ENCODE measurements at regions not wholly inside any gene's neighbourhood (a gene's known extent, or its start where the extent isn't known, plus 50 kb on each side); places are given as distances from the start of the nearest gene placed in this dataset.

DNA sequence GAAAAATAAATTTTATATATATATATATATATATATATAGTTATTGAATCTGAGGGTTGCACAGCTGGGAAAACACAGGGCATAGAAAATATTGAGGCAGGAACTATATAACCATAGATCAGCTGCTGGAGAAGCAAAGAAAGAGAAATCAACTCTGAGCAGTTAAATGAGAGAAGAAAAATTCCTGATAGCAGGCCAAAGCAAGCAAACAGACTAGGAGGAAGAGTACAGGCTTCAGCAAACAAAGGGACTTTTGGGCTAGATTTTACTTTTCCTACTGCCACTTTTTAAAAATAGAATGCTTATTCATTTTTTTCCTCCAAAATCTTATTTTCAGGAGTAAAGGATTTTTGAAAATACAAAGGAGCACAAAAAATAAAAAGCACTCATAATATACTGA, 216.0 kb upstream of the PRKD1 start:
- no peaks in the 10 kb centered on the region for H4K20me1 ChIP-seq (ENCODE audit: insufficient read depth, low read length)
- H2AFZ ChIP-seq (ENCODE audit: low read depth, low read length): no peak overlapping the region
- TF ChIP-seq, protein P1, sequence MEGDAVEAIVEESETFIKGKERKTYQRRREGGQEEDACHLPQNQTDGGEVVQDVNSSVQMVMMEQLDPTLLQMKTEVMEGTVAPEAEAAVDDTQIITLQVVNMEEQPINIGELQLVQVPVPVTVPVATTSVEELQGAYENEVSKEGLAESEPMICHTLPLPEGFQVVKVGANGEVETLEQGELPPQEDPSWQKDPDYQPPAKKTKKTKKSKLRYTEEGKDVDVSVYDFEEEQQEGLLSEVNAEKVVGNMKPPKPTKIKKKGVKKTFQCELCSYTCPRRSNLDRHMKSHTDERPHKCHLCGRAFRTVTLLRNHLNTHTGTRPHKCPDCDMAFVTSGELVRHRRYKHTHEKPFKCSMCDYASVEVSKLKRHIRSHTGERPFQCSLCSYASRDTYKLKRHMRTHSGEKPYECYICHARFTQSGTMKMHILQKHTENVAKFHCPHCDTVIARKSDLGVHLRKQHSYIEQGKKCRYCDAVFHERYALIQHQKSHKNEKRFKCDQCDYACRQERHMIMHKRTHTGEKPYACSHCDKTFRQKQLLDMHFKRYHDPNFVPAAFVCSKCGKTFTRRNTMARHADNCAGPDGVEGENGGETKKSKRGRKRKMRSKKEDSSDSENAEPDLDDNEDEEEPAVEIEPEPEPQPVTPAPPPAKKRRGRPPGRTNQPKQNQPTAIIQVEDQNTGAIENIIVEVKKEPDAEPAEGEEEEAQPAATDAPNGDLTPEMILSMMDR (IDR thresholded peaks at IDR 0.05; ENCODE audit: low read depth, low read length): no peak
- TF ChIP-seq EZH2phosphoT487 (IDR thresholded peaks at IDR 0.05; ENCODE audit: low read depth): no peak
- H3K9me3 ChIP-seq (ENCODE audit: insufficient read depth, low read length): peaks cover 8% of the 10 kb centered on the region; the same call in 1 of the 2 replicates
- no peaks in the 10 kb centered on the region for H3K79me2 ChIP-seq (ENCODE audit: low read length)
- no peaks in the 10 kb centered on the region for H3K27me3 ChIP-seq (ENCODE audit: low read depth, low read length)
- no peak overlapping the region for H3K9ac ChIP-seq (ENCODE audit: low read length)
- no peak overlapping the region for H3K4me2 ChIP-seq (ENCODE audit: low read length)
- no peaks in the 10 kb centered on the region for H3K36me3 ChIP-seq (replicated peaks; ENCODE audit: low read depth, low read length)
- H3K27ac ChIP-seq (ENCODE audit: low read length): no peak overlapping the region
- no peak overlapping the region for H3K4me3 ChIP-seq (ENCODE audit: low read length)
- H3K4me1 ChIP-seq (ENCODE audit: low read length): no peaks in the 10 kb centered on the region

DNA sequence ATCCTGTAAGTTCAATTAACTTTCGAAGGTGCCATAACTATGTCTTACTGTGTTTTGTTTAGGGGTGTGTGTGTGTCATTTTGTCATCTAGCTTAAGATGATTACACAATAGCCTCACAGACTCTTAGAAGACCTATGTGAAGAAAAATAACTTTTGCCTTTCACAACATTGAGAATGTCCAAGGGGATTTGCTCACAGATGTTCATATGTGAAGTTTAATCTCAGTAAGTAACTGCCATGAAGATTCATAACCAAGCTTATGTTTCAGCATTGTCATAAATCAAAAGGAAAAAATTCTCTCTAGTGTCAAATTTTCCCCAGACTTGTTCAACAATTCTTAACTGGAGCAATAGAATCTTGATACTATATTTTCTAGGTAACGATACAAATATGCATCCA, 226.1 kb upstream of the PRKD1 start:
- Histone ChIP-seq H3K79me2 (ENCODE audit: low read length) (no peaks in the 10 kb centered on the region), H3K27ac (ENCODE audit: low read length) (no peak overlapping the region), H3K9me3 (ENCODE audit: insufficient read depth, low read length) (no peaks in the 10 kb centered on the region), H2AFZ (ENCODE audit: low read depth, low read length) (no peak overlapping the region), H4K20me1 (ENCODE audit: insufficient read depth, low read length) (no peaks in the 10 kb centered on the region), H3K36me3 (replicated peaks; ENCODE audit: low read depth, low read length) (no peaks in the 10 kb centered on the region), H3K4me3 (ENCODE audit: low read length) (no peak overlapping the region), H3K4me2 (ENCODE audit: low read length) (no peak overlapping the region), H3K9ac (ENCODE audit: low read length) (no peak overlapping the region), H3K4me1 (ENCODE audit: low read length) (no peaks in the 10 kb centered on the region), H3K27me3 (ENCODE audit: low read depth, low read length) (no peaks in the 10 kb centered on the region)
- TF ChIP-seq, protein P1 (IDR thresholded peaks at IDR 0.05; ENCODE audit: low read depth, low read length): no peak
- TF ChIP-seq EZH2phosphoT487 (IDR thresholded peaks at IDR 0.05; ENCODE audit: low read depth): no peak

DNA sequence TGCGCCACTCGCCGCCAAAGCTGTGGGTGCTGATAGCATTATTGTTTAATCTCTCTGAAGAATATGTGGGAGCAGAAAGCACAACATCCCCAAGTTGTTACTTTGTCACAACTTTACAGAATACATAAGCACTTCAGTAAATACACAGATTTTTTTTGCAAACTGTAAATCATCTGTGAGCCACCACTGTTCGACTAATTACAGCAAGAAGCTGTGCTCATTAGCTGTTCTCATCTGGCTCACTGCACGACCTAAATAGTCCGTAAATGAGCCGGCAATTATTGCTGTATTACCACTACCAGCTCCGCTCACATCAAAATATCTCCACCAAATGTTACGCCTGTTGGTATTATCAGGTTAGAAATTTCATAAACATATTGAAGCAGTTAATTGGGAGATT, 228.9 kb upstream of the PRKD1 start:
- Histone ChIP-seq H3K27ac (ENCODE audit: low read length) (no peak overlapping the region), H4K20me1 (ENCODE audit: insufficient read depth, low read length) (no peaks in the 10 kb centered on the region), H3K79me2 (ENCODE audit: low read length) (no peaks in the 10 kb centered on the region), H3K36me3 (replicated peaks; ENCODE audit: low read depth, low read length) (no peaks in the 10 kb centered on the region), H3K27me3 (ENCODE audit: low read depth, low read length) (no peaks in the 10 kb centered on the region), H3K4me3 (ENCODE audit: low read length) (no peak overlapping the region), H3K4me2 (ENCODE audit: low read length) (no peak overlapping the region), H3K9ac (ENCODE audit: low read length) (no peak overlapping the region), H3K4me1 (ENCODE audit: low read length) (no peaks in the 10 kb centered on the region), H2AFZ (ENCODE audit: low read depth, low read length) (no peak overlapping the region), H3K9me3 (ENCODE audit: insufficient read depth, low read length) (no peaks in the 10 kb centered on the region)
- TF ChIP-seq, protein P1 (IDR thresholded peaks at IDR 0.05; ENCODE audit: low read depth, low read length): no peak
- TF ChIP-seq EZH2phosphoT487 (IDR thresholded peaks at IDR 0.05; ENCODE audit: low read depth): no peak

DNA sequence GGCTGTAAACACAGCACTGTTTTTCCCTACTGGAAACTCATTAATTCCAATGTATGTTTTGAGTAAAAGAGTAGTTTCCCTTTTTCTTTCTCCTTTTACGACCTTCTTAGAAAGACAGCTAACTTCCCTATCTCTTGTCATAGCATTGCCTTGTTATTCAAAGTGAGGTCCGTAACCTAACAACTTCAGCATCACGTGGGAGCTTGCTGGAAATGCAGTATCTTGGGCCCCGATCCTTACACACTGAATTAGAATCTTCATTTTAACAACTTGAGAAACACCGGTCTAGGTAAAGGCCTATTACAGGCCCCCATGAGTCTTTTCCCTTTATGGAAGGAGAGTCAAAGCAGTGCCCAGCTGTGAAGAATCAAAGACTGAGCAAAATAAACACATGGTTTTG, 230.7 kb upstream of the PRKD1 start:
- Histone ChIP-seq H3K36me3 (replicated peaks; ENCODE audit: low read depth, low read length) (no peaks in the 10 kb centered on the region), H4K20me1 (ENCODE audit: insufficient read depth, low read length) (no peaks in the 10 kb centered on the region), H3K9me3 (ENCODE audit: insufficient read depth, low read length) (no peaks in the 10 kb centered on the region), H2AFZ (ENCODE audit: low read depth, low read length) (no peak overlapping the region), H3K4me1 (ENCODE audit: low read length) (no peaks in the 10 kb centered on the region), H3K79me2 (ENCODE audit: low read length) (no peaks in the 10 kb centered on the region), H3K27ac (ENCODE audit: low read length) (no peak overlapping the region), H3K27me3 (ENCODE audit: low read depth, low read length) (no peaks in the 10 kb centered on the region), H3K4me3 (ENCODE audit: low read length) (no peak overlapping the region), H3K9ac (ENCODE audit: low read length) (no peak overlapping the region), H3K4me2 (ENCODE audit: low read length) (no peak overlapping the region)
- TF ChIP-seq EZH2phosphoT487 (IDR thresholded peaks at IDR 0.05; ENCODE audit: low read depth): no peak
- TF ChIP-seq, protein P1 (IDR thresholded peaks at IDR 0.05; ENCODE audit: low read depth, low read length): no peak

Measured in OCI-LY3 (cell line).